SK-N-MC (cell line): ENCODE measurements at regions not wholly inside any gene's neighbourhood (a gene's known extent, or its start where the extent isn't known, plus 50 kb on each side); places are given as distances from the start of the nearest gene placed in this dataset.

ENCODE experiments used
- EZH2 ChIP-seq: fragments of 200-600 bp; sonication (generic); IDR thresholded peaks from one replicate; pipeline ENCODE4 v1.6.1; 2017; ENCODE audit warnings: antibody characterized with exemption
- FOXP2 ChIP-seq: optimal IDR thresholded peaks from 2 replicates; pipeline ENCODE3; 2011; ENCODE audit warnings: mild to moderate bottlenecking, moderate library complexity; ENCODE audit not compliant: insufficient read depth; ENCODE audit errors: extremely low read length, control extremely low read depth
- POLR2AphosphoS5 ChIP-seq: IDR thresholded peaks from 2 replicates; pipeline ENCODE4 v1.6.1; 2012; ENCODE audit warnings: mild to moderate bottlenecking, low read depth, low read length, borderline replicate concordance

DNA sequence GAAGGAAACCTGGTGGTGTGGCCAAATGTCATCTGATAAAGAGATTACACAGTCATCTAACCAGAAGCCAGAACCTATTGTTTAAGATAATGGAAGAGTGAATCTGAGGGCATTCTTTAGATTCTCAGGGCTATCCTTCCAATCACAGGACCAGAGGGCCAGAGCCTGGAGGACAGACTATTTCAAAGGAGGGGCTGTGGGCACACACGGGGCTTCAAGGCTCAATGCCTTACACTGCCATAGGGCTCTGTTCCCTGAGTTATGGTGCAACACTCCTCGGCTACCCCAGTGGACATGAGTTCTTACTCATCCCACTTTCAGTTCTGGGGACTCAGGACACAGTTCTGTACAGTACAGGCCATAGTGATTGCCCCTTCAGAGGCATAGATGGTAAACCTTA, 343.9 kb upstream of the ALCAM start:
- TF ChIP-seq POLR2AphosphoS5 (no peak), EZH2 (no peak), FOXP2 (no peak)
